Glomerular visceral epithelial cell (primary cell): ENCODE measurements at regions not wholly inside any gene's neighbourhood (a gene's known extent, or its start where the extent isn't known, plus 50 kb on each side); places are given as distances from the start of the nearest gene placed in this dataset.

Experiments
- DNase-seq: peaks from one replicate; pipeline ENCODE4 v3.0.0-alpha.2; 2016; ENCODE audit errors: extremely low spot score

DNA sequence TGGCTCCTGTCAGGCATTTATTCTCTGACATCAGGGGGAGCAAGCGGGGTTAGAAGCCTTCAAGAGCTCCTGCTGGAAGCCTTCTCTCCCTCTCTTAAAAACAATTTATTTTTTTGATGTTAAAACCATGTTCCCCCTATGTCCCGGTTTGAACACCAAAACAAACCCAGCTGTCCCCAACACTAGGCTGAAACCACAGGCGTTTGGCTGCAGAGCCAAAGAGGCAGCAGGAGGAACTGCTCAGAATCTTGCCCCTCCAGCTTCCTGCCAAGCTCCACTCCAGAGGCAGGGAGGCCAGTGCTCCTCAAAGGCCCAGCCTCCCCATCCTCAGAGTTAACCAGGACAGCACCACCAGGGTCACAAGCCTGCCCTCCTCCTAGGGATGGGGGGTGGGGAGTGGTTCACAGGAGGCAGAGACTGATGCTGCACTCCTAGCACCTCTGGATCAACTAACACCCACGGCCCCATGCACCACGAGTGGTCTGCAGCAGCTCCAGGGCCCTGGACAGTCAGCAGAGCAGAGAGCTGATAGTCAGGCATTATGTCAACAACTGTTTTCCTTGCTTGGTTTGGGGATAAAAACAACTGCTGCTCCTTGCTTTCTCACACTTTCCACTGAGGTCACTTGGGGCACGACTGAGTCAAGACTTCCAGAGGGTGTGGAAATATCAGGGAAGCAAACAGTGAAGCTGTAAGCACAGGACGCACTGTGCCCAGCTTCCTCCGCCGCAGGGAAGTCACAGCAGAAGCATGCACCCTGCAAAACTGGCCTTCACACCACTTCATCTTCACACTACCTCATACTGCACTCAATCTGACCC, 96.5 kb upstream of the ADRA1B start:
- no peak for DNase-seq

- DNase-seq, result no peak
These were observed 95.6 kb upstream of the ADRA1B start for GRCh38 chr5:159820692-159821091.

- DNase-seq, result no peak
These were observed 94.8 kb upstream of the ADRA1B start for GRCh38 chr5:159821461-159821940.

DNA sequence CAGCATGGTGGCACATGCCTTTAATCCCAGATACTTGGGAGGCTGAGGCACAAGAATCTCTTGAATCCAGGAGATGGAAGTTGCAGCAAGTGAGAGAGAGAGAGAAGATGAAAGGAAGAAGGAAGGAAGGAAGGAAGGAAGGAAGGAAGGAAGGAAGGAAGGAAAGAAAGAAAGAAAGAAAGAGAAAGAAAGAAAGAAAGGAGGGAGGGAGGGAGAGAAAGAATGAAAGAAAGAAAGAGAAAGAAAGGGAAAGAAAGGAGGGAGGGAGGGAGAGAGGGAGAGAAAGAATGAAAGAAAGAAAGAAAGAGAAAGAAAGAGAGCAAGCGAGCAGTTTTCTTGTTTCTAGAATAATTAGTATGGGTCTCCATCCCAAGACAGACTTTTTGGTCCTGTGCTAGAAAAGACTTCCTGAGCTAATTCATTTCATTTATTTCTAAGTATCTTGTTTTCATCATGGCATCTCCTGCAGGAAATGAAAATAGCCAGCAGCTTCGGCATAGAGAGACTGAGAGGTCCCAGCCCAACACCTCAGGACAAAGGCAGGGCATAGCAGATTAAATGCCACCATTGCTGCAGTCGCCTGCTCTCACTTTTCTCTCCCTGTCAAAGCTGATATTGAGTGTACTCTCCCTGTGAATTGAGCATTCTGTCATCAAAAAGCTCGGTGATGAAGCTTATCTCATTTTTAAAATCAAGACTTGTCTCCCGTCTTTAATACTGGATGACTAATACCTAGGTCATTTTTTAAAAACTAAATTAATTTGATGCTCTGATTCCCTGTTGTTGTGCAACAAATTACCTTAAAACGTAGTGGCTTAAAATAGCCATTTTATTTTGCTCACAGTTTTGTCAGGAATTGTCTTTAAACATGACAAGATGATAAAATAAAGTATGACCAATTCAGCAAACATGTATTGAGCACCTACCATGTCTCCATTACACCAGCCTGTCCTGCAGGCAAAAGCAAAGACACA, 91.8 kb upstream of the ADRA1B start:
- no peak for DNase-seq

- no peak for DNase-seq
These were observed 90.7 kb upstream of the ADRA1B start for GRCh38 chr5:159825551-159826051.

- peak; percentile 72 for DNase-seq
These were observed 89.7 kb upstream of the ADRA1B start for GRCh38 chr5:159826351-159827214.

DNA sequence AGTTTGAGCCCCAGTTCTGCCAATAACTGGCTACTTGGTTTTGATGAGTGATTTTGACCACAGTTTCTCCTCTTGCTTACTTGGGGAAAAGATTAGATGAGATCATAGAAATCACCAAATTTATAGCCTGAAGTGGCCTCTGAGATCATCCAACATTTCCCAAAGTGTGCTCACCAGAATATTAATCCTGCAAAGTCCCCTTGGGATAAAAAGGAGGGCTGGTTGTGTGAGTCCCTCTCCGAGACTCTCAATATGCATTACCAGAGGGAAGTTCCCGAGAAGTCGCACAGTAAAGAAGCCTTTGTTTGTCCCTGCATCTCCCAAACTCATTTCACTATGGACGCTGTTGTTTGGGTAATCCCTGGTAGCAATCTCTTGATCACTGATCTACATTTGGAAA, 88.4 kb upstream of the ADRA1B start:
- no peak for DNase-seq

- no peak for DNase-seq
These were observed 84.2 kb upstream of the ADRA1B start for GRCh38 chr5:159832073-159832472.

DNA sequence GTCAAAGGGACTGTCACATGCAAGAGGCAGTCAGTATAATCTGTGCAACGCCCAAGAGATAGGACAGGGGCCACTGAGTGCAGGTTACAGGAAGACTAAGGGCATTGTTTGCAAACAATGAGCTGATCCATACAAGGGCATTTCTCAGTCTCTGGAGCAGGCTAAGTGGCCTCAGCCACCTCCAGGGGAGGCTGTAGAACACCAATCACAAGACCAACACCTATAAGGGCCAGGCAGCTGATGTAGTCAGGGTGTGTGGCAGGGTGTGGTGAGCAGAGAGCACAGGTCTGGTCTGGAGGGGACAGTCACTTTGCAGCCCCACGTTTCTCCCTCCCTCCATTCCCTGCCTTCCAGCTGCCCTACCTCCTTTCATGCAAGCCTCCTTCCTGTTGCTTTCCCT, 83.2 kb upstream of the ADRA1B start:
- DNase-seq, result no peak

GRCh38 chr5:159833846-159834245, 82.4 kb upstream of the ADRA1B start:
- no peak for DNase-seq

- DNase-seq, result no peak
These were observed 80.7 kb upstream of the ADRA1B start for GRCh38 chr5:159835548-159835947.

- DNase-seq, result no peak
These were observed 79.6 kb upstream of the ADRA1B start for GRCh38 chr5:159836691-159837090.

DNA sequence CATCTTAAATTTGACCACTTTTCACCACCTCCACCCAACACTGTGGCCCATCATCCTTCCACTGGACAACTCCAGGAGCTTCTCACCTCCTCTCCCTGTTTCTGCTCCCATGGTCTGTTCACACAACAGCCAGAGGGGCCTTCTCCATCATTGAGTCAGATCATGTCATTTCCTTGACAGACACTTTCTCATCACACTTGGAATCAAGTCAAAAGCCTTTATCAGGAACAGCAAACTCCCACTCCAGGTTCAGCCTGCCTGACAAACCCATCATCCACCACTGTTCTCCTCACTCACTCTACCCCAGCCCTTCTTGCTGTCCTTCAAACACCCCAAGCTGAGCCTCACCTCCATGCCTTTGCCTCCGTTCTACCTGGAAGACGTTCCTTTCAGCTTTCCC, 78.4 kb upstream of the ADRA1B start:
- DNase-seq, result no peak

DNA sequence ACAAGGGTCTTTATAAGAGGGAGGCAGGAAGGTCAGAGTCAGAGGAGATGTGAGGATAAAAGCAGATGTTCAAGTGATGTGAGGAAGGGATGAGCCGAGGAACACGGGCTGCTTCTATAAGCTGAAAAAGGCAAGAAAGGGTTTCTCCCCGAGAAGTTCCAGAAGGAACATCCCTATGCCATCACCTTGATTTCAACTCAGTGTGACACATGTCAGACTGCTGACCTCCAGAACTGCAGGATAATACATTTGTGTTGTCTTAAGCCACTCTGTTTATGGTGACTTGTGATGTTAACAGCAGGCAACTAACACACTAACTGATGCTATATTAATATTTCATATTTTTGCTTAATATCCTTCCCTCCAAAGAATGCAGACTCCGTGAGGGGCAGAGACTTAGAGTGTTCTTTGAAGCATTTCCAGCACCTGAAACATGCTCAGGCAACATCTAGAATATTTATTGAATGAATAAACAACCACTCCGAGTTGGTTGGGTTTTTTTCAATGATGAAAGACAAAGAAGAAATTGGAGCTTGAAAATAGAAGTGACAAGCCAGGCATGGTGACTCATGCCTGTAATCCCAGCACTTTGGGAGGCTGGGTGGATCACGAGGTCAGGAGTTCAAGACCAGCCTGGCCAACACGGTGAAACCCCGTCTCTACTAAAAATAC, 77.6 kb upstream of the ADRA1B start:
- DNase-seq, result no peak

DNA sequence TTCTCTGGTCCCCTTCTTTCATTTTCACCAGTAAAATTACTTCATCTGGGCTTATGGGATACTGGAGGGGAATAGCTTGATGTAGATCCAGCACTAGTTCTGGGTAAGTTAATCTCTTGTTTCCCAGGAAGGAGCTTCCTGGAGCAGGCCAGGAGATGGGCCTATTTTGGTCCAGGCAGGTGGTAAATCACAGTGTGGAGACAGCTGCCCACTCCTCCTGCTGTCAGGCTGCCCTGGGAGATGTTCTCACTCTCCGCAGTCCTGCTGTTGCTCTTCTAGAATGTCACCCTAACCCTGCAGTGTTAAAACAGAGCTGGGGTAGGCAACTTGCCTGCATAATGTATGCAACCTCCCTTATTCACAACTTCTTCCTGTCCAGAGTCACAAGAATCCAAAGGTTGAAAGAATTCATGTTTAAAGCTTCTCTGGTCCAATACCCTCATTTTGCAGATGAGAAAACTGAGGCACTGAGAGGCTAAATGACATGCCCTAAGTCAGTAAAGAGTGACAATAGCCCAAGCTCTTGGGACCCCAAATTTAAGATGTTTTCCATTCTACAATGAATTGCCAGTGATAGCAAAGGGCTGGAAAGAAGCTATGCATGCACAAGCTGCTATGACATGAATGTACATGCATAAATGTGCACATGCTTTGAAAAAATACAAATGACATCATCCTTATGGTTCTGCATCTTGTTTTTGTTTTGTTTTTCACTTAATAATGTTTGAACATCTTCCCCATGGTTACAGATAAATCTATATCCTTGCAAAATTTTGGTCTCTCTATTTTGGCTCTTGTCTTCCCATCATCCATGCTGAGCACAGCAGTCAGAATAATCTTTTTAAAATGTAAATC, 71.8 kb upstream of the ADRA1B start:
- no peak for DNase-seq

DNA sequence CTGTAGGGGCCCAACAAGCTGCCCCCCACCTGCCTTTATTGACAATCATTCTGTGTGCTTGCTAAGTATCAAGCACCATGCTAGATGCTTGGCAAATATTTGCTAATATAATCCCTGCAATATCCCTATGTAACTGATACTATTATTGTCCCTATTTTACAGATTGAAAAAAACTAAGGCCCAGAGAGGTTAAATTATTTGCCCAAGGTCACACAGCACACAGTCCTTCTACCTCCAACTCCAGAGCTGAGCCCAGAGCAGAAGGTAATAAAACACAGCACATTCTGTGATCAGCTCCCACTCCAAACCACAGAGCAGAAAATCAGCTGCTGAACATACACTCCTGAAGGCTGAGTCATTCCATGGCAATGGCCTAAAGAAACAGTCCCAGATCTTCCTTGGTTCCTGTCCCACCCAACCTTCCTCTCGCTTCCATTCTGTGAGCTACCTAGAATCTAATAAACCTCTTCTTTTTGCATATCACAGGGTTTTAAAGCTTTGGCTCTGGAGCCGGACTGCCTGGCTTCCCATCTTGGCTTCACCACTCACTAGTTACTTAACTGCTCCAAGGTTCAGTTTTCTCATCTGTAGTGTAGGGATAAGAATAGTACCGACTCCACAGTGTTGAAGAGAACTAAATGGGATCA, 66.7 kb upstream of the ADRA1B start:
- DNase-seq, result peak; percentile 78

DNA sequence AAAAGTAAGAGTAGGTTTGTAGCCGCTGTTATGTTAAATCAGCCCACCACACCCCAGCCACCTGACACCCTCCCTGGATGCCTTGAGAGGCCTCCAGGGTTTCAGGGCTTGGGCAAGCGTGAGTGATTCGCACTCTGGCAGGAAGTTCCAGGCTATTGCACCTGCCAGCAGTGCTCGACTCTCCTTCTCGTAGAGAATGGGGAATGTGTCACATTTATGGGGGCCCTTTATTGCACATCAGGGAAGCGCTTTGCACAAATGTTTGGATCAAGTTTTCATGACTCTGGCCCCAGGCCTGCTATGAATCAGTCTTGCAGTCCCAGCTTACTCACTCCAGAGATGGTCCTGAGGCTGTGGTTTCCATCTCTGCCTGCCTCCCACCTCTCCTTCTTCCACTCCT, 66.1 kb upstream of the ADRA1B start:
- peak; percentile 83 for DNase-seq

- DNase-seq, result no peak
These were observed 65.2 kb upstream of the ADRA1B start for GRCh38 chr5:159851053-159851452.

DNA sequence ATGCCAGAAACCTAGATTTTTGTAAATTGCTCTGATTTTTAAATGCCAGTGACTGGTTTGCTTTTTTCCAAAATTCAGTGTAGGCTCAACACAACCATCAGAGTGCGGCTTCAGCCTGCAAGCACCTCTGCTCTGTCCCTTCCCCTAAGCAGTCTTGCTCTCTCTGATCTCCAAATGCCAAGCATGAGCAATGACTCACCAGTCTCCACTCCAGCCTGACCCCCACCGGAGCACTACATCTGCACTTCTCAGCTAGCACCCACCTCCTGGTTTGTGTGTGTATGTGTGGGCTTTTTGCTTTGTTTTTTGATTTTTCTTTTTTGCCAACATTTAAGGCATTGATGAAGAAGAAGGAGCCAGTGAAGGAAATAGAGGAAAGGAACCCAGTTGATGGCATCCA, 61.4 kb upstream of the ADRA1B start:
- DNase-seq, result peak; percentile 20
